GM18868 (cell line): ENCODE measurements at regions not wholly inside any gene's neighbourhood (a gene's known extent, or its start where the extent isn't known, plus 50 kb on each side); places are given as distances from the start of the nearest gene placed in this dataset.
"Not testable (repeated sequence)": the region's sequence is repeated elsewhere in the genome, so short reads cannot be mapped to it uniquely, and the experiment has no call there.

Experiments
- ATAC-seq: cut with Tn5 transposase; IDR thresholded peaks from one replicate; pipeline ENCODE4 v1.9.1; 2021; ENCODE audit warnings: mild to moderate bottlenecking, moderate library complexity; ENCODE audit not compliant: unreplicated experiment

GRCh38 chrX:115840729-115841409 lies 279.9 kb downstream of the PLS3 start:
- not testable (repeated sequence) for ATAC-seq

GRCh38 chrX:115850986-115851385 lies 290.0 kb downstream of the PLS3 start:
- ATAC-seq, result not testable (repeated sequence)

- ATAC-seq, result not testable (repeated sequence)
Measured at GRCh38 chrX:115853260-115853659, 292.3 kb downstream of the PLS3 start.

DNA sequence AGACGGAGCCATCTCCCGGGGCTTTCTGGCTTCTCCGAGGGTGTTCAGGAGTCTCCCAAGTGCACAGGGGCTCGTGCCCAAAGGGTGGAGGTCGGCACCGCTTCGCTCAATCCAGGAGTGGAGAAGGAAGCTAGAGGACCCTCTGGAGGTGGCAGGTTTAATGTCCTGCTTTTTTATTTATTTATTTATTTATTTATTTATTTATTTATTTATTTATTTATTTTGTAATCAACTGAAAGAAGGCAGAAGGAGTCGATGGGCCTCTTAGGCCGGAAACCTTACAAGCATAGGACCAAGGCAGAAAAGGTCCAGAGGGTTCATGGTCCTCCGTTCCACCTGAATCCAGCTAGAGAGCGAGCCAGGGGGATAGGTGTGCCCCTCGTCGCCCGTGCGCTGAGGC lies 289.4 kb upstream of the AGTR2 start:
- not testable (repeated sequence) for ATAC-seq

DNA sequence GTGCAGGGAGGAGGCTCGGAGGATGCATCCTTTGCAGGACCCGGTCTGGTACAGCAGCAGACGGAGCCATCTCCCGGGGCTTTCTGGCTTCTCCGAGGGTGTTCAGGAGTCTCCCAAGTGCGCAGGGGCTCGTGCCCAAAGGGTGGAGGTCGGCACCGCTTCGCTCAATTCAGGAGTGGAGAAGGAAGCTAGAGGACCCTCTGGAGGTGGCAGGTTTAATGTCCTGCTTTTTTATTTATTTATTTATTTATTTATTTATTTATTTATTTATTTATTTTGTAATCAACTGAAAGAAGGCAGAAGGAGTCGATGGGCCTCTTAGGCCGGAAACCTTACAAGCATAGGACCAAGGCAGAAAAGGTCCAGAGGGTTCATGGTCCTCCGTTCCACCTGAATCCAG lies 286.4 kb upstream of the AGTR2 start:
- not testable (repeated sequence) for ATAC-seq

DNA sequence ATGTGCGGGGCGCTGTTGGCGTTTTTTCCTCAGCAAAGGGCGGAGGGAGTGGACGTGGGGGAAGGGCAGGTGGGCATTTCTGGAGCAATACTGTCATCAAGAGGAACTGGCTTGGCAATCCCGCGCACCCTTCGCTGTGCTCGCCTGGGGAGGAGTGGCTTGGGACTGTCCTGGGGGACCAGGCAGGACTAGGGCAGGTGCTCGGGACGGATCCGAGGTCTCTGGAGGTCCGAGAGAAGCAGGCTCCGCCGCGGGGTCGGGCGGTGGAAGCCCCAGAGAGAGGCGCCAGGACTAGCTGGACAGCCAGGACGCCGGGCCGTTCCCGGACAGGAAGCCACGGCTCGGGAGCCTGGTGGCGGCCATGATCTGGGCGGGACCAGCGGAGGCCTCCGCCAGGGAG lies 282.5 kb upstream of the AGTR2 start:
- not testable (repeated sequence) for ATAC-seq

DNA sequence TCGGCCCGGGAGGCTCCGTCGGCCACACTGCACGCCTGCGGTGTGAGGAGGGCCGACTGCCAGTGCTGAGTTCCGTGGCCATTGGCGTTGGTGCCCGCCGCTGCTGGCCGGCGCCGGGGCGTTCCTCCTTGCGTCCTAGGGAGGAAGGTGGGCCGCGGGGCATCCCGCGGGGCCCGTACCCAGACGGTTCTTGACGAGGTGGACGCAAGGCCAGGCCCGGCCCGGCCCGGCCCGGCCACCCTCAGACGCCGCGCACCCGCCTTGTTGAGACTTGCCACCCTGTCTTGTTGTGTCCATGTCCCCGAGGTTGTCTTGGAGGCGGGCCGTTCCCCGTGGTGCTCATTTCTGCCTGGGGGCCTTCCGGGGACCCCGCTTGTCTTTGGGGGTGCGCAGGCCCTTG lies 282.0 kb upstream of the AGTR2 start:
- ATAC-seq, result not testable (repeated sequence)

DNA sequence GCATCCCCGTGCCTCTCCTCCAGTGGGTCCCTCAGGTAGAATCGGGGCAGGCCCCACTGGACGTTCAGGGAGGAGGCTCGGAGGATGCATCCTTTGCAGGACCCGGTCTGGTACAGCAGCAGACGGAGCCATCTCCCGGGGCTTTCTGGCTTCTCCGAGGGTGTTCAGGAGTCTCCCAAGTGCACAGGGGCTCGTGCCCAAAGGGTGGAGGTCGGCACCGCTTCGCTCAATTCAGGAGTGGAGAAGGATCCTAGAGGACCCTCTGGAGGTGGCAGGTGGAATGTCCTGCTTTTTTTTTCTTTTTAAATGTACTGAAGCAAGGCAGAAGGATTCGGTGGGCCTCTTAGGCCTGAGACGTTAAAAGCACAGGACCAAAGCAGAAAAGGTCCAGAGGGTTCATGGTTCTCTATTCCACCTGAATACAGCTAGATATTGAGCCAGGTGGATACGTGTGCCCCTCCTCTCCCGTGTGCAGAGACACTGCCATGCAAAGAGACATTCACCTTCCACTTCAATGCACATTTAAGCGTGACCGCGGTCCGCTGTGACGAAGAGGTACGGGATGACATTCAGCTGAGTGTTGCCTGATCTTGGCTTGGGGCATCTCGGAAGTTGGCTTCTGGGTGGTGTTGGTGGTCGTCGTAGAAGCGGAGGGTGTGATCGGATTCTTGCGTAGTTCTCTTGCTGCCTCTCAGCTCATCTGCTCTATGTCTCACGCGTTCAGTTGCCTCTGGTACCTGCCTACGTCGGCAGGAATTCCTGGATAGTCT lies 281.2 kb upstream of the AGTR2 start:
- no peak for ATAC-seq

DNA sequence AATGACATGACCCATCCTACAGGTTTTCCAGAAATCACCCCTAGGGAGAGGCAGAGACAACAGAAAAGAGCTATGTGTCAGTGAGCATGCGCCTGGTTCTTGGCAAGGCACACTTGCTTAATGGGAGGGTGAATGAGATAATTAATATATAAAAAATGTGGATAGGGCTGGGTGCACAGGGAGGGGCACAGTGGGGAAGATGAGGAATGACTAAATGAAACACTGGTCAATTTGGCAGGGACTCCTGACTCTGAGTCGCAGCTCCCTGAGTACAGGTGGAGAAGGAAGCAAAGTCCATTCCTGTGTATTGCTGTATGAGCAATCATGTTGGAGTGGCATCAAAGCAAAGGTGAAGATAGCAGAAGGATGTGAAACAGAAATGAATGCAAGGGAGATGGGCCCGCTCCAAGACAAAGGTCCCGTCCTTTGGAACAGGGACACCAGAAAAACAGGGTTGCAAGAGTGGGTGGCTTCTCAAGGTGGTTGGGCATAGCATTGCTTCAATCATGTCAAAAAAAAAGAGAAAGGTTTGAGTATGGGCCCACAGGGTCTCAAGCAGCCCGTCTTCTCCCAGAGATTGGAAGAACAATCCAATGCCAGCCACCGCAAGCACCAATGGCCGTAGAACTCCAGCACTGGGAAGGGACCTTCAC lies 278.4 kb upstream of the AGTR2 start:
- ATAC-seq, result no peak

- peak; percentile 55 for ATAC-seq
Measured at GRCh38 chrX:115892787-115893671, 277.5 kb upstream of the AGTR2 start.

DNA sequence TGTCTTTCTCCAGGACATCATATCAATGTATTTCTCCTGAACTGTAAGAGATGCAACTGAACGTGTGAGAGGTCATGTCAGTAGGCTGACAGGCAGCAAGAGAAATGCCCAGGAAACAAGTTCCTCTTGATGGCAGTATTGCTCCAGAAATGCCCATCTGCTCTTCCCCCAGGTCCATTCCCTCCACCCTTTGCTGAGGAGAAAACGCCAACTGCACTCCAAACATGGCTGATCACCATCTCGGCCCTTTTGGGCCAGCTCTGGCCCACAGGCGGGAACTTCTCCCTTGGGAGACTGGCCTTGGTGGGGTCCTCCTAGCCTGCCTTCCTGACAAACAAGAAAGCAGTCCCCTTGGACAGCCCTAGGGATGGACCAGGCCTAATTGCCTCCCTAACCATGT lies 276.5 kb upstream of the AGTR2 start:
- peak; percentile 26 for ATAC-seq

GRCh38 chrX:115895678-115896329 lies 274.7 kb upstream of the AGTR2 start:
- ATAC-seq, result no peak

DNA sequence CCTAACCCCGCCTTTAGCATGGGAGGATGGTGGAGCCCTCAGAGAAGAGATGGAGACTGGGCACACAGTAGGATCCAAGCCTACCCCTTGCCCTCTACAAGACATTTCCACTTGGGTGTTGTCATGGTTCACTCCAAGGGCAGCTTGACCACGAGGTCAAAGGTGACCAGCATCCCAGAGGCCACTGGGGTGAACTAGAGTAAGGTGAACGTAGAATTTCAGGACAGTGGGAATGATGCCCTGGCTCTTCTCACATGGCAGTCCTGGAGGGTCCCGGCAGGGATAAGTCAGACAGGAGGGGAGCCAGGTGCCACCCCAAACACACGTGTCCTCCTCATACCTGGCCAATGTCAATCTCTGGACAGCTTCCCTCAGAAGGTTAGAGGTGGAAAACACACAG lies 274.2 kb upstream of the AGTR2 start:
- no peak for ATAC-seq

GRCh38 chrX:115897956-115898355 lies 272.6 kb upstream of the AGTR2 start:
- no peak for ATAC-seq

GRCh38 chrX:115898382-115899001 lies 272.1 kb upstream of the AGTR2 start:
- peak; percentile 60 for ATAC-seq

DNA sequence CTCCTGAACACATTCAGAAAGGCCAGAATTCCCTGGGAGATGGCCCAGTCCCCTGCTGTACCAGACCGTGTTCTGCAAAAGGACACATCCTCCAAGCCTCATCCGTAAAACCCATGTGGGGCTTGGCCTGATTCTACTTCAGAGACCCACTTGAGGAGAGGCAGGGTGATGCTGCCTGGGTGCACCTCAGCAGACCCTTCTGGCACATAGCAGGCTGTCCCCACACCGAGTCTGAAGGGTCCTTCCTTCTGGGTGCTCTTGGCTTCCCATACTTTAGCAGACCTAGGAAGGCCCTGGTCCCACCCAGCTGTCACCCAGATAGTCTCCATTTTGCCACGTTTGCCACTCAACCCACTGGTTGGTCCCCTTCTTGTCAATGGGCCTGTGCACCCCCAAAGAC lies 270.1 kb upstream of the AGTR2 start:
- ATAC-seq, result no peak

DNA sequence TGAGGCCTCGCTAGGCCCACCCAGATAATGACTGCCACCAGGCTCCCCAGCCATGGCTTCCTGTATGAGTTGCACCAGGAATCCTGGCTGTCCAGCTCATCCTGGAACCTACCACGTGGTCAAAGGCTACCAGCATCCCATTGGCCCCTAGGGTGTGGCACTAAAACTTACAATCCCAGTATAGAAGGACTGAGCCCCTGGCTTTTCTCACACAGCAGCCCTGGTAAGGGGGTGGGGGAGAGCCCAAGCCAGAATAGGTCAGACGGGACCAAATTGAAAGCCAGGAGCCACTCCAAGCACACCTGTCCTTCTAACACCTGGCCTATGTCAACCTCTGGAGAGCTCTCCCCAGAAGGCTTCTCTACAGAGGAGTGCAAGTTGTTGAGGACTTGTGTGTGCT lies 269.3 kb upstream of the AGTR2 start:
- no peak for ATAC-seq

- no peak for ATAC-seq
Measured at GRCh38 chrX:115902995-115903394, 267.5 kb upstream of the AGTR2 start.

GRCh38 chrX:115906276-115906675 lies 264.3 kb upstream of the AGTR2 start:
- no peak for ATAC-seq

DNA sequence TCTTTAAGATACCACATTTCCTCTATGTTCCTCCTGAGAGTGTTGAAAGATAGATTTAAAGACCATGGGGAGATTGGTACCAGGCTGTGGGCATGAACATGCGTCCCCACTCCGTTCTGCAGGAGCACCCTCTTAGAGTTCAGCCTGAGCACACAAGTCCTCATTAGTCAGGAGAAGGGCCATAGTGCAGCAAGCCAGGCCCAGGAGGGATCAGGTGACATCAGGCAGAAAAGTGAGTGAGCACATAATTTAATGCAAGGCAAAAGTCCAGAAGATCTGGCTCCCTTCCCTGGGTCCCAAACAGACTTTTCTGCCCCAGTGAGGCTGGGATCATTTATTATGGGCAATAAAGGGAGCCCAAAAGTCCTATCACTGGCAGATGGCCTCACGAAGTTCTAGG lies 263.7 kb upstream of the AGTR2 start:
- ATAC-seq, result no peak
